Right hindlimb (tissue), 1 donor: ENCODE measurements at regions not wholly inside any gene's neighbourhood (a gene's known extent, or its start where the extent isn't known, plus 50 kb on each side); places are given as distances from the start of the nearest gene placed in this dataset.

Experiments
- DNase-seq: peaks from one replicate; pipeline ENCODE4 v3.0.0-alpha.2; 2018

DNA sequence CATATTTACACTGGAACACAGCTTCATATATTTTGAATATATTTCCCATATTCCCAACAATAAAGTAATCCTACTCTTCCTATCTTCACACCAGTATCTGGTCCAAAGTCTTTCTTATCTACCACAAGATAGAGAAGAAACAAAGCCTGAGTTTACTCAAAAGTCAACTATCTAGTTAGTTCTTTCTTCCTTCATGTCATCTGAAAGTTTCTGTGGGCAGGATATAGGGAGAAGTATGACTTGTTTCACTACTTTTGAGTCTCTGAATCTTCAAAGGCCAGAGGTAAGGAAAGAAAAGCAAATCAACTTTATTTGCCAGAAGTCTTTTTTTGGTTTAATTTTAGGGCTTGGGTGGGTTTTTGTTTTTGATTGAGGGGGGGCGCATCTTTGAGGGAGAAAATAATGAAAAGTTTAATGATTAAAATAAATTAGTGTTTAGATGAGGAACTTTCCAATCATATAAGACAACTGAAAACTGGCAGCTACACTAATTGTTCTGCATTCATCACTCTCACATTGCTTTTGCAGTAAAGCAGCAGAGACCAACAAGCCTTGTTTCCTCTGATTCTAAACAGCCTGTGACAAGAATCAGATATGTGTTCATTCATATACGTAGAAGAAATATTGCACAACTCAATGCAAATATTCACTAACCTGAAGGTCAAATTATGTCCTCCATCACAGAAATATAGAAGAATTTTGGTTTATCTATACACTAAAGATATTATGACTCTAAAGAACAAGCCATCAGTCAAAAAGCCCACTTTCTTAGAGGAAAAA lies 421.4 kb downstream of the SHQ1 start:
- no peak for DNase-seq

DNA sequence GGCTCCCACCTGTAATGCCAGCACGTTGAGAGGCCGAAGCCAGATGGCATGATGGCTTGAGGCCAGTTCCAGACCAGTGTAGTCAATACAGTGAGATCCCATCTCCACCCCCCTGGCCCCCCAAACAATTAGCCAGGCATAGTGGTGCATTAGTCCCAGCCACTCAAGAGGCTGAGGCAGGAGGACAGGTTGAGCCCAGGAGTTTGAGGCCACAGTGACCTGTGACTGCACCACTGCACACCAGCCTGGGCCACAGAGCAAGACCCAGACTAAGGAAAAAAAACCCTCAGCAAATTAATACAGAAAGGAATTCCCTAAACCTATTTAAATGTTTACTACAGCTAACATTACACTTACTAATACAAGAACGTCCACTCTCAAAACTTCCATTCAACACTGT lies 424.6 kb downstream of the SHQ1 start:
- no peak for DNase-seq

DNA sequence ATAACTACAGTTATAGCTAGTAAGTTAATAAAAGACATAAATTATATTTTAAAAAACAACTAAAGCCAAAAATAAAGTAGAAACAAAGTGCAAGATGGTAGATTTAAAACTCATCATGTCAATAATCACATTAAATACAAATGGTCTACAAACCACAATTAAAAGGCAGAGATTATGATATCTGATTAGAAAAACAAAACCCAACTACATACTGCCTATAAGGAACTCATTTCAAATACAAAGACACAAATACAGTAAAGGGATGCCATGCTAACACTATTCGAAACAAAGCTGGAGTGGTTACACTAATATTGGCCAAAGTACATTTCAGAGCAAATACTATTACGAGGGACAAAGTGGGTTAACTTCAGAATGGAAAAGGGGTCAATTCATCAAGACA lies 426.5 kb downstream of the SHQ1 start:
- DNase-seq, result no peak

DNA sequence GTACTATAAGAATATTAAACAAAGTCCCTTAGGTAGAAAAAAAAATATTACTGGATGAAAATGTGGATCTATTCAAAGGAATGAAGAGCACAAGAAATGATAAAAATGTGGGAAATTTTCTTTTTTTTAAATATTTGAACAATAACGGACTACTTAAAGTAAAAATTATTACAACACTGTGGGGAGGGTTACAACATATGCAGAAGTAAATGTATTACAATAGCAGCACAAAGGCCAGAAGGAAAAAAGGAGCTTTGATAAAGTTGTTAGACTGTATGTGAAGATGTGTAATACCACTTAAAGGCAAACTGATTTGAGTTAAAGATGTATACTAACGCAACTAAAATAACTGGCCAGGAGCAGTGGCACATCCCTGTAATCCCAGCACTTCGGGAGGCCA lies 427.1 kb downstream of the SHQ1 start:
- DNase-seq, result no peak

DNA sequence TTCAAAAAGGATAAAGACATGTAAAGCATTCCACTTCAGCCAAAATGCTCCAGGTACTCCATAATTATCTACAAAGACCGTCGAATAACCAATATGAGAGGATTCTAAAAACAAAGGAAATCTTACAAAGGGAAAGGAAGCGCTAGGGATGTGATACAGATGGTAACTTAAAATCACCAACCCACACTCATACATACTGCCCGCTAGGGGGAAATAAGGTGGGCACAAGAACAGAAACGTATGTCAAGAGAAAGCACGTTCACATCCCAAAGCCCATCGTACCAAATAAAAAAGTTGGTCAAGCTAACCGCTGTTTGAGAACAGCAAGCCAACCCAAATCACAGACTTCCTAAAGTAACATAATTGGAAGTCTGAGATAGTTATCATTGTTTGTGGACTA lies 429.4 kb downstream of the SHQ1 start:
- DNase-seq, result no peak

DNA sequence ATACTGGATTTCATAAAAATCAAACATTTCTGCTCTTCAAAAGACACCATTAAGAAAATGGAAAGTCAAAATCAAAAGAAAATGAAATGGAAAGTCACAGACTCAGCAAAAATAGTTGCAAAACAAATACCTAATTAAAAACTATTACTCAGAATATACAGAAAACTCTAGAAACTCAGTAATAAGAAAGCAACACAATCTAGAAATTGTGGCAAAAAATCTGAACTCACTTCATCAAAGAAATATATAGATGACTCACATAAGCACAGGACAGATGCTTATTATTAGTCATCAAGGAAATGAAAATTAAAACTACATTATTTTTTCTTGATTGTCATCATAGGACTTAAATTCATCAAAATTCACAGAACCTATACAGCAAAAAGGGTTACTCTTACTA lies 430.0 kb downstream of the SHQ1 start:
- no peak for DNase-seq

DNA sequence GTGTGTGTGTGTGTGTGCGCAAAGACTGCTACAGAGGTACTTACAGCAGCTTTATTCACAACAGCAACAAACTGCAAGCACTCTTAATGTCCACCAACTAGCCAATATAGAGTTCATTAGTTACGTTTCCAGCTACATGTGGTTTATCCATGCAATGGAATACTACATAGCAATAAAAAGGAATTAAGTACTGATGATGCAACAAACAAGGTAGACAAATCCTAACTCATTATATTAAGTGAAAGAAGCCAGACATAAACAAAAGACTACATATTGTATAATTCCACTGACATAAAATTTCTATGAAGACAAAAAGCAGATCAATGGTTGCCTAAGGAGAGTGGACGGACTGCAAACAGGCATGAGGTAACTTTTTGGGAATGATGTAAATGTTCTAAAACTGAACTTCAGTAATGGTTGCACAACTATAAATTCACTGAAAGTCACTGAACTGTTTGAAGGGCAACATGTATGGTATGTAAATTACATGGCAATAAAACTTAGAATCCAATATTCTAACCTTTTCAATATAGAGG lies 433.7 kb downstream of the SHQ1 start:
- no peak for DNase-seq

DNA sequence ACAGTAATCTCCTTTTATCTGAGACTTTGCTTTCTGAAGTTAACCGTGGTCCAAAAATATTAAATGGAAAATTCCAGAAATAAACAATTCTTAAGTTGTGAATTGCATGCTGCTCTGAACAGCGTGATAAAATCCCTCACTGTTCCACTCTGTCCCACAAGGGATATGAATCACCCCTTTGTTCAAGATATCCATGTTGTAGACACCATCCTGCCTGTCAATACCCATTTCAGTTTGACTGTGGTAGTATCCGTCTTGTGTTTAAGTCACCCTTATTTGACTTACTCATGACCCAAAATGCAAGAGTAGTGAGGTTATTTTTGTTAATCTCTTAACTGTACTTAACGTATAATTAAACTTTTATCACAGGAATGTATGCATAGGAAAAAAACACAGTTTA lies 435.0 kb downstream of the SHQ1 start:
- no peak for DNase-seq

DNA sequence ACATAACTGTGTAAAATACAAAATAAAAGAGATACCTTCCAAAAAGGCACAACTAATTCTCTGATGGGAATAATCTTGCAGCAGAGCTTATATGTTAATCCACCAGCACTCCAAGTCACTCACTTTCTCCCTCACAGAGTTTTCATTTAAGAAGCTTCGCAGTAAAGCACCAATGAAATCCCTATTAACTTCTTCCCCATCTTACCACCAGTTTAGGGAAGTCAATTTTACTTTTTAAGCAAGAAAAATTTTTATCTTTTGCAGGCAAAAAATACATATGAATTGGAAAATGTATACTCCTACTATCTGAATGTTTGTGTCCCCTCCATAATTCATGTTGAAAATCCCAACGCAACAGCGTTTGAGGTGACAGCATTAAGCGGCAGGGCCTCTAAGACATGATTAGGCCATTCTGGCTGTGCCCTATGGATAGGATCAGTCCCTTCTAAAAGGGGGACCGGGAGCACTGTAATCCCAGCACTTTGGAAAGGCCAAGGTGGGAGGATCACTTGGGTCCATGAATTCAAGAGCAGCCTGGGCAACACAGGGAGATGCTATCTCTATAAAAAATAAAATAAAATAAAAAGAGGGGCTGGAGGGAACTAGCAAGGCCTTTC lies 435.8 kb downstream of the SHQ1 start:
- no peak for DNase-seq

DNA sequence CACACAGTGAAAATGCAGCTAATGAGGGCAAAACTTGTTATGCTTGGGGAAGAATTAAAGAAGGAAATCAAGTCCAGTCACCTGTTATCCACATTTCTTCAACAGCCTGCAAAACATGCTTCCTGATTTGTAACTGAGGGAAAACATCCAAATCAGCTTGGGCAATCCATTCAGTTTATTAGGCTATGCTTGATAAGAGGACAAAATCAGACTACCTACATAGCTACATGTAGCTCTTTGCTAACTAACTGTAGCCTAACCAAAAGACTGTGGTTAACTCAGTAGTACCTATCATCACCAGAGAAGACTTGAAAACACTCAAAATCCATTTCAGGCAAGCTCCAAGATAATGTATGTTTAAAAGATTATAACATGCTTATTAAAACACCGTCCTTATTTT lies 436.4 kb downstream of the SHQ1 start:
- DNase-seq, result no peak

DNA sequence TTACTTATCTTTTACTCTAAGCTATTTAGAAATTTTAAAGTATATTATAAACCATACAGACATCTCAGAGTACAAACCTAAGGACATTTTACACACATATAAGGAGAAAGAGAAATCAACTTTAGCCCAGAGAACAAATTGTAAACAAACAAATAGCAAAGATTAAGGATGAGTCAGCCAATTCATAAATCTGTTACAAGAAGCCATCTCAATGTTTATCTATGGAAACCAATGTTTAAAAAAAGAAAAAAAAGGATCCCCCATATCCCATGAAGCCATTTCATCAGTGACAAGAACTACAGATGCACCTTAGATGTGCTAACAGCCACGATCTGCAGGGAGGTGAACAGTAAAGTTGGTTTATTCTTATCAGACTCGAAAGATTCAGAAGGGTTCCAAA lies 437.1 kb downstream of the SHQ1 start:
- DNase-seq, result no peak

DNA sequence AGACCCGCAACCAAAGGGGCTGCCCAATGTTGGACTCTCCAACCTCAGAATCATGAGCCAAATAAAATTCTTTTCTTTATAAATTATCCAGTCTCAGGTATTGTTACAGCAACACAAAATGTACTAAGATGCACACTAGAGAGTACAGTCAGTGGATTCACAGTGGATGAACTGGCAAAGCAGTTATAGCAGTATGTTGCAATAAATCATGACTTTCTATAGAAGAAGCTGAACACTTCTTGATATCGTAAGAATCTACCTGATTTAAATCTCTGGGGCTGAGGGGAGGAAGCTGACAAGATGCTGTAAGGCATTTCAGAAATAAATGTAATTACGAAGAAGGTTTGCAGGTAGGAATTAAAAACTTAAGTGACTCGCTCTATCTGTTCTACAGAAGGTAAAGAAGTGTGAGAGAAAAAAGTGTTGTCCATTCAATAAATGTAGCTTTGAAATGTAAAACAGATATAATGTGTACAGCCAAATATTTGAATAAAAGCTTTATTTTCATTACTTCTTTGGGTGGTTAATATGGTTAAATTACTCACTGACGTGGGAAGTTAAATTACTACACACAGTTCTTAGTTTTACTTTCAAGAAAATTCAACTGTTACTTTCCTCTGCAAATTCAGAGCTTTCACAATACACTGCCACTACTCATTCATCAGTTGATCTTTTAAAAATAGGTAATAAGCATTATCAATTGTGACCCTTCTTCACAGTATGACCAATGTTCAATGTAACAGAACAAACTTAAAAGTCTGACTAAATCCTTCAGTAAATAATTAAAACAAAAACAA lies 439.1 kb downstream of the SHQ1 start:
- DNase-seq, result no peak

DNA sequence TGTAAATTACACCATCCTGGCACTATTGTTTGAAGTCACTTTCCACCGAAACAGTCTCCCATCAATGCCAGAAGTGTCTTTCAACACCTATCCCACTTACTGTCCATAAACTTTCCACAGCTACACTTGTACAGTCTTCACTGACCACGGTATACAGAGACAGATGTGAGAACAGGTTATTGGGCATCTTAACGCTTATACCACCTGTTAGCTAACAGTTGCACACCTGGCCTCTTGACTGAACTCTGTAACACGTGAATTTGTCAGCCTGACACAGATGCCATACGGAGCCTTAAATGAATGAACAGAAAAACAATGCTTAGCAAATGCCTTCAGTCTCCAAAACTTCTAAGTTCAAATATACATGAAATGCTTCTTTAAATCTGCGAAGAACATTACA lies 440.5 kb downstream of the SHQ1 start:
- no peak for DNase-seq

DNA sequence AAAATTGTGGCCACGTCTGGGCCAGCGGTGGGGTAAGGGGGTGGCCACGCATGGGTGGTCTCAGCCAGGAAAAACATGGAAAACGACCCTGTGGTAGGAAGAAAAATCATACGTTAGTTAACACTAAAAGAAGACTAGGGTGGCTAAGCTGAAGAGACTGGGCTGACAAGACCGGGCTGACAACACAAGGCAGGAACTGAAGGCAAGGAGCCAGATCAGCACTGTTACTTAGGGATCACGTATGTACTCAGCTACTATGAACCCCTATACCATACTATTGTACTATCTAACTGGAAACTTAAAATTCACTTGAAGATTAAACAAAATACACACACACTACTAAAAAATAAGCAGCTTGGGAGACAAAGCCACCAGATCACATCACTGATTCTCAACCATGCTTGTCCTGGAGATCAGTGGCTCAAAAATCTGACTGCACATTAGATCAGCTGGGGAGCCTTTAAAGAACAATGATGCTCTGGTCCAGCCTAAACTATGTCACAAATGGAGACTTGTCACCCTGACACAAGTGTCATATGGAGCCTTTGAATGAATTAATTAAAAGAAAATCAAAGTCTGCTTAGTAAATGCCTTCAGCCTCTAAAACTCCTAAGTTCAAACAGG lies 442.2 kb downstream of the SHQ1 start:
- no peak for DNase-seq

DNA sequence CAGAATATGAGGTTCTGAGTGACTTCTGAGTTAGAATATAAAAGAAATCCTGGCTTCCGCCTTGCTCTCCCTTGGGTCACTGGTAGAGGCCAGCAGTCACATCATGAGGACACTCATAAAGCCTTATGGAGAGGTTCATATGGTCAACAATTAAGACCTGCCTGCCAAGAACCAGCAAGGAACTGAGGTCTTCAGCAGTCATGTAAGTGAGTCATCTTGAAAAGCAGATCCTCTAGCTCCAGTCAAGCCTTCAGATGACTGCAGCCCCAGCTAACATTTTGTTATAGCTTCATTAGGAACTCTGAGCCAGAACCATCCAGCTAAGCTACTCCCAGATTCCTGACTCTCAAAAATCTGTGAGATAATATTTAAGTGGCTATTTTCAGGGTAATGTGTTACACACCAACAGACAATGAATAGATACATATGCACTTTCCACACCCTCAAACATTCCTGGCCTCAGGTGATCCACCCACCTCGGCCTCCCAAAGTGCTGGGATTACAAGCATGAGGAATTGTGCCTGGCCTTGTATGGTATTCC lies 447.2 kb downstream of the SHQ1 start:
- no peak for DNase-seq

DNA sequence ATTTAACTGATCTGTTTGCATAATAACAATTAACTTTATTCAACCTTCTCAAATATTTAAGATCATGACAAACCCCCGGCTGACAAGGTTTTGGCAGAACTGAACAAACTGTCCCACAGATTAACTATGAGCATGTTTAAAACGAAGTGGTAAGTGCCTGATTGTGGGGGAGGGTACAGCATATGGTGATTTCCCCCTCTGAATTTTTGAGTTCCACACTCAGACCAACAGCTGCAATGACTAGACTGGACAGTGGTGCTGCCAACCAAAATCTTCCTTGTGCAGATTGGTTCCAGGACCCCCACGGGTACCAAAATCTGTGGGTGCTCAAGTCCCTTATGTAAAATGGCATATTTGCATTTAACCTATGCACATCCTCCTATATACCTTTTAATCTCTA lies 449.5 kb downstream of the SHQ1 start:
- DNase-seq, result no peak

DNA sequence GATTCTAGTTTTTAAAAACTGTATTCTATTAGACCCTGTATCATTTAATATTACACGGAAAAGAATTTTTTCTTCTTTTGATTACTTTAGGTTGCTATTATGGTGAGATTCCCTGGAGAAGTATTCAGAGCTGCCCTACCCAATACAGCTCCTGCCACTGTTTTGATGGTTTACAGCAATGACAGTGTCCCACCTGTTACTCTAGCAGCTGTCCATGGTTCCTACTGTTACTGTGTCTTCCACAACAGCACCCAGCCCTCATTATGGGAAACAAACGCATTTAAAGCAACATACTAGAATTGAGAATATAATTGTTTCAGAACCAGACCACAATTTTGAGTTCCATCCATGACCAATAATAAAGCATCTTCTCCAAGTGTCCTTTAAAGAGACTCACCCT lies 450.7 kb downstream of the SHQ1 start:
- DNase-seq, result peak; percentile 31

DNA sequence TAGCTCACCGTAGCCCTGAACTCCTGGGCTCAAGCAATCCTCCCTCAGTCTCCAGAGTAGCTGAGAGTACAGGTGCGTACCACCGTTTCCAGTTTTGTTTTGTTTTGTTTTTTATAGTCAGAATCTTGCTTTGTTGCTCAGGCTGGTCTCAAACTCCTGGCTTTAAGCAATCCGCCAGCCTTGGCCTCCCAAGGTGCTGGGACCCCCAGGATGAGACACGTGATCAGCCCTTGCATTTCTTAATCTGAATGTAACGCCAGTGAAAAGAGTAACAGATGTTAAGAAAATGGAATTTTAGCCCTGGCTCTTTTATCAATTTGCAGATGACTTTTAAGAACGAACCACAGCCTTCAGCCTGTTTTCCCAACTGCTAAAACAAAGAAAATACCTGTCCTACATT lies 451.3 kb downstream of the SHQ1 start:
- no peak for DNase-seq

DNA sequence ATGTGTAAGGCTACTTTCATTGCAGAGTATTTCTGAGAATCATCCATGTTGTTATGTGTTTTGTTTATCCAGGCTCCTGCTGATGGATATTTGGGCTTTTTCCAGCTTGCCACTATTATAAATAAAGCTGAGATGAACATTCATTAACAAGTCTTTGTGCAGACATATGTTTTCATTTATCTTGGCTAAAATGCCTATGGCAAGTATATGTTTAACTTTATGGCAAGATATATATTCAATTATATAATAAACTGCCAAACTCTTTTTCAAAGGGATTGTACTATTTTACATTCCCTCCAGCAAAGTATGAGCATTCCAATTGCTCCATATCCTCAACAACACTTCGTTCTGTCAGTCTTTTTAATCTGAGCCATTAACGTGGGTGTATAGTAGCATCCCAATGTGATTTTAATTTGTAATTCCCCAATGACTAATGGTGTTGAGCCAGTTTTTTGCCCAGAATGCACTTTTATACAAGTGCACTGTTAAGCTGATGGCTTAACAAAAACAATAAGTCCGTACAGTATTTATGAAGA lies 452.4 kb downstream of the SHQ1 start:
- DNase-seq, result no peak

DNA sequence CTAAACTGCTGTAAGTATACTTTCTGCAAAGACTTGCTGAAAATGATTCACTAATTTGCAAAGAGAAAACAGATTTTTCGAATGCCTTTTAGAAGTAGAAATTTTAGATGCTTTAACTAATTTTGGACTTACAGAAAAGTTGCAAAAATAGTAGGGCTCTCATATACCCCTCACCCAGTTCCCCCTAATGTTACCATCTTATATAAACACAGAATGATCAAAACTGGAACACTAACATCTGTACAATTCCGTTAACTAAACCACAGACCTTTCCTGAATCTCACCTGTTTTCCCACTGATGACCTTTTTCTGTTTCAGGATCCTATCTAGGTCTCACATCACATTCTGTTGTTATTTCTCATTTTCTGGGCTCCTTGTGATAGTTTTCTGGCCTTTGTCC lies 454.8 kb downstream of the SHQ1 start:
- no peak for DNase-seq

DNA sequence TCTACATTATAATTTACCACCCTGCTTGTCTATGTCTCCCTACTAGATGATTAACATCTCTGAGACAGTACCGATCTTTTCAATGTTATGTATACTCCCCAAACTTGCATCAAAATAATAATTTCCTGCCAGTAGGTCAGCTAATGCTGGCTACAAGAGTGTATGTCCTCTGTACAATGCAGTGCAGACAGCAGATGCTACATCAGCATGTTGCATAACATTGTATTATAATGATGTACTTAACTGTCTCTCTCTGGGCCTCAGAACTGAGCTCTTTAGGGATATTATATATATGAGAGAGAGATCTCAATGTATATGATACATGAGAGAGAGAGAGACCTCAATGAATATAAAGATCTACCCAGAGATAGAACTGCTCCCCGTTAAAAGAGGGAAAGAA lies 456.6 kb downstream of the SHQ1 start:
- no peak for DNase-seq

DNA sequence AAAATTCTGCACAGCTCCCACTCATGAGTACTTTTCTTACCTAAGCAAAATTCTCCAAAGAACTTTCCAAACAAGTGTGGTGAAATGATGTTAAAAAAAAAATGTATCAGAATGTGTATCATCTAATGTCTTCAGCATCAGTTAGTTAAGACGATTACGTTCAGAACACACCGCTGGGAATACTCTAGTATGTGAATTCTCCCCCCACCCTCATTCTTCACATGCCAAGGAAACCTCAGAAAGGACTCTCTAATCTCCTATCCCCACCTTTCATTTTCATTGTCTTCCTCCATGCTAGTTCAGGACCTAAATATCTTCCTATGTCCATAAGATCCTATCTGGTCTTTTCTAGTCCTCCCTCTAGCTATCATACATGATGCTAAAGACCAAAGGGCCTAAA lies 457.4 kb downstream of the SHQ1 start:
- no peak for DNase-seq

DNA sequence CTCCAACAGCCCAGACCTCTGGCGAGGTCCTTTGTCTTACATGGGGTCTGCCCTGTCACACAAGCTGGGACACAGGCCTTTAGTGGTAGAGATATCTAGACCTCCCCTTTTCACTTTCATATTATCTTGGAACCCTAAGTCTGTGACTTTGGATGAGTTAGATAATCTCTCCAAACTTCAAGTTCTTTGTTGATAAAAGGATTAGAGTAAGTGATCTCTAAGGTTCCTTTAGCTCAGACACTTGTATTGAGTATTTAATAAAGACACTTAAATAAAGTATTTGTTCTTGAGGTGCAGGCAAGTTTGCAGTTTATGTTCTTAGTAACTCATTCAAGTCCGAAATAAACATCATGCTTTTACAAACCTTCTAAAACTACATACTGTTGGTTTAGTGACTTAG lies 459.6 kb downstream of the SHQ1 start:
- no peak for DNase-seq
